NCI-H2196 treated with DMSO at 0.1 percent for 48 hours (cell line): ENCODE measurements at regions not wholly inside any gene's neighbourhood (a gene's known extent, or its start where the extent isn't known, plus 50 kb on each side); places are given as distances from the start of the nearest gene placed in this dataset.

Experiments used
- DNase-seq: peaks from one replicate; lab custom pipeline; 2025; ENCODE audit not compliant: unreplicated experiment; lab: John Stamatoyannopoulos, UW

GRCh38 chr9:106310782-106311181, 552.2 kb upstream of the ZNF462 start:
- DNase-seq: no peak

- no peak for DNase-seq
Observed at GRCh38 chr9:106312906-106313305, 550.1 kb upstream of the ZNF462 start.

- DNase-seq: no peak
Observed at GRCh38 chr9:106314476-106314875, 548.5 kb upstream of the ZNF462 start.

GRCh38 chr9:106321394-106322180, 541.4 kb upstream of the ZNF462 start:
- no peak for DNase-seq

- no peak for DNase-seq
Observed at GRCh38 chr9:106322706-106323245, 540.2 kb upstream of the ZNF462 start.

- no peak for DNase-seq
Observed at GRCh38 chr9:106324053-106324585, 538.8 kb upstream of the ZNF462 start.

GRCh38 chr9:106324591-106325280, 538.2 kb upstream of the ZNF462 start:
- DNase-seq: no peak

GRCh38 chr9:106326493-106326892, 536.5 kb upstream of the ZNF462 start:
- no peak for DNase-seq

- DNase-seq: no peak
Observed at GRCh38 chr9:106333481-106333880, 529.5 kb upstream of the ZNF462 start.

- DNase-seq: no peak
Observed at GRCh38 chr9:106334081-106334480, 528.9 kb upstream of the ZNF462 start.

GRCh38 chr9:106339882-106340281, 523.1 kb upstream of the ZNF462 start:
- no peak for DNase-seq

- no peak for DNase-seq
Observed at GRCh38 chr9:106350777-106351176, 512.2 kb upstream of the ZNF462 start.

GRCh38 chr9:106356924-106357323, 506.0 kb upstream of the ZNF462 start:
- DNase-seq: no peak

GRCh38 chr9:106358331-106358730, 504.6 kb upstream of the ZNF462 start:
- no peak for DNase-seq

- DNase-seq: no peak
Observed at GRCh38 chr9:106376689-106377088, 486.3 kb upstream of the ZNF462 start.

- DNase-seq: no peak
Observed at GRCh38 chr9:106383072-106383471, 479.9 kb upstream of the ZNF462 start.

GRCh38 chr9:106387965-106388364, 475.0 kb upstream of the ZNF462 start:
- no peak for DNase-seq

GRCh38 chr9:106393226-106393625, 469.7 kb upstream of the ZNF462 start:
- DNase-seq: no peak

GRCh38 chr9:106400170-106400569, 462.8 kb upstream of the ZNF462 start:
- no peak for DNase-seq

GRCh38 chr9:106400950-106401349, 462.0 kb upstream of the ZNF462 start:
- DNase-seq: no peak

GRCh38 chr9:106403081-106403480, 459.9 kb upstream of the ZNF462 start:
- DNase-seq: no peak

GRCh38 chr9:106404137-106404536, 458.8 kb upstream of the ZNF462 start:
- no peak for DNase-seq
